K562 (cell line): ENCODE measurements at regions not wholly inside any gene's neighbourhood (a gene's known extent, or its start where the extent isn't known, plus 50 kb on each side); places are given as distances from the start of the nearest gene placed in this dataset.

ENCODE experiments used
- ATAC-seq: fragments of 200-7000 bp; cut with Tn5 transposase; 3 replicates; pipeline ENCODE4 v1.9.1; 2020; ENCODE audit warnings: moderate library complexity
- BruUV-seq: library from RNA; stranded (reverse); fragments of 400-500 nt; replicated peaks from 2 replicates; lab custom pipeline; 2021; lab: Mats Ljungman, UMichigan
- CTCF ChIA-PET: fragments of 300-600 bp; formaldehyde crosslinking; extraction: SDS; loops from one replicate; lab custom pipeline; 2021; ENCODE audit warnings: low intra/inter-chr PET ratio; lab: Yijun Ruan, JAX
- POLR2A ChIA-PET: fragments of 300-600, 350-650 bp; sonication (Branson Sonifier 250); formaldehyde crosslinking; extraction: SDS; loops from one replicate; lab custom pipeline; 2021; ENCODE audit warnings: antibody characterized with exemption, inconsistent platforms; lab: Yijun Ruan, JAX
- DNase-seq, 4 experiments: peaks; one replicate each; pipeline versions ENCODE4 v3.0.0 to v3.0.0-alpha.2; 2011 to 2018; ENCODE audit warnings: low spot score in 3 of 4, mixed read lengths in 3 of 4; ENCODE audit errors: extremely low read depth in 1 of 4
- FAIRE-seq: peaks from 2 replicates; lab custom pipeline; 2011; peaks lifted over from hg19 to GRCh38; lab: Jason Lieb, UNC
- H2AFZ ChIP-seq: 2 replicates; pipeline ENCODE4 v1.6.0; 2011; ENCODE audit warnings: low read depth, low read length, control low read depth, inconsistent platforms
- H3K27ac ChIP-seq: fragments of 200-600 bp; 3 replicates; pipeline ENCODE4 v1.8.0; 2011; ENCODE audit warnings: low read depth, mild to moderate bottlenecking, control low read depth, inconsistent platforms, low read length, moderate library complexity, mixed read lengths; ENCODE audit errors: extremely low read depth
- H3K27me3 ChIP-seq, 2 experiments: fragments of 300-600 bp in 1 of 2; 2 replicates in 1 of 2; 3 replicates in 1 of 2; pipeline versions ENCODE4 v1.6.0 to v1.8.0; 2011; ENCODE audit warnings: inconsistent platforms in 2 of 2, low read length in 2 of 2, mild to moderate bottlenecking in 1 of 2, mixed read lengths in 1 of 2, moderate library complexity in 1 of 2; ENCODE audit not compliant: control insufficient read depth in 2 of 2, insufficient read depth in 2 of 2
- H3K36me3 ChIP-seq: fragments of 300-600 bp; 3 replicates; pipeline ENCODE4 v1.8.0; 2011; ENCODE audit warnings: mild to moderate bottlenecking, low read length, inconsistent platforms; ENCODE audit not compliant: control insufficient read depth, insufficient read depth
- H3K4me1 ChIP-seq, 2 experiments: fragments of 200-600 bp in 1 of 2; replicated peaks in 1 of 2; 2 replicates in 1 of 2; 3 replicates in 1 of 2; pipeline versions ENCODE4 v1.5.1 to v1.8.0; 2011; ENCODE audit warnings: inconsistent platforms in 2 of 2, low read length in 2 of 2, mild to moderate bottlenecking in 1 of 2, mixed read lengths in 1 of 2, moderate library complexity in 1 of 2; ENCODE audit not compliant: control insufficient read depth in 2 of 2, insufficient read depth in 2 of 2
- H3K4me2 ChIP-seq: 2 replicates; pipeline ENCODE4 v1.6.1; 2011; ENCODE audit warnings: low read length, control low read depth, inconsistent platforms, mixed read lengths; ENCODE audit not compliant: insufficient read depth
- H3K4me3 ChIP-seq: fragments of 200-600 bp; sonication (generic), shearing (Covaris generic); 2 replicates; pipeline ENCODE4 v1.5.1; 2016; ENCODE audit warnings: control low read depth, inconsistent platforms
- H3K79me2 ChIP-seq: fragments of 200-600 bp; 3 replicates; pipeline ENCODE4 v1.8.0; 2011; ENCODE audit warnings: low read length, inconsistent platforms; ENCODE audit not compliant: control insufficient read depth, insufficient read depth
- H3K9ac ChIP-seq, 2 experiments: 2 replicates each; pipeline versions ENCODE4 v1.6.0 to v1.6.1; 2011; ENCODE audit warnings: low read depth in 2 of 2, low read length in 2 of 2, control low read depth in 1 of 2, inconsistent platforms in 1 of 2, mild to moderate bottlenecking in 1 of 2, mixed read lengths in 1 of 2; ENCODE audit not compliant: insufficient read depth in 1 of 2
- H3K9me1 ChIP-seq: one replicate; pipeline ENCODE4 v1.6.0; 2011; ENCODE audit warnings: inconsistent platforms, mild to moderate bottlenecking, low read length, moderate library complexity; ENCODE audit not compliant: control insufficient read depth, insufficient read depth
- H3K9me3 ChIP-seq: replicated peaks from 2 replicates; pipeline ENCODE4 v1.5.1; 2011; ENCODE audit warnings: low read depth, low read length, inconsistent platforms; ENCODE audit not compliant: control insufficient read depth, insufficient read depth
- H4K20me1 ChIP-seq: replicated peaks from 2 replicates; pipeline ENCODE4 v1.6.1; 2011; ENCODE audit warnings: low read length, inconsistent platforms, mixed read lengths; ENCODE audit not compliant: control insufficient read depth, insufficient read depth
- EWSR1 ChIP-seq: fragments of 450-650 bp; IDR thresholded peaks from 2 replicates; pipeline ENCODE4 v1.6.1; 2018; ENCODE audit warnings: borderline replicate concordance, mild to moderate bottlenecking, low read depth, moderate library complexity; ENCODE audit not compliant: partially characterized antibody
- HDAC8 ChIP-seq: fragments of 450-650 bp; IDR thresholded peaks from 2 replicates; pipeline ENCODE4 v1.6.1; 2016; ENCODE audit warnings: mild to moderate bottlenecking, missing genetic modification characterization, moderate library complexity, missing compliant biosample characterization
- HMBOX1 ChIP-seq: sonication (generic); IDR thresholded peaks from 2 replicates; pipeline ENCODE4 v1.6.1; 2016
- NCOA2 ChIP-seq, 2 experiments: fragments of 450-650 bp; IDR thresholded peaks; 2 replicates each; pipeline ENCODE4 v1.6.1; 2018; ENCODE audit warnings: mild to moderate bottlenecking in 2 of 2, moderate library complexity in 1 of 2; ENCODE audit not compliant: partially characterized antibody in 2 of 2
- YY1 ChIP-seq, 3 experiments: IDR thresholded peaks; 2 replicates each; pipeline ENCODE4 v1.6.1; 2011; ENCODE audit warnings: low read length in 2 of 3, mild to moderate bottlenecking in 2 of 3, moderate library complexity in 2 of 3, borderline replicate concordance in 1 of 3, control low read depth in 1 of 3, low read depth in 1 of 3; ENCODE audit not compliant: insufficient read depth in 3 of 3, insufficient replicate concordance in 2 of 3, control insufficient read depth in 1 of 3, insufficient read length in 1 of 3; ENCODE audit errors: extremely low read depth in 1 of 3
- ZBTB2 ChIP-seq: fragments of 450-650 bp; IDR thresholded peaks from 2 replicates; pipeline ENCODE4 v1.6.1; 2016; ENCODE audit warnings: antibody characterized with exemption
- ZNF449 ChIP-seq: fragments of 250-450 bp; sonication (Bioruptor Pico); IDR thresholded peaks from 2 replicates; pipeline ENCODE4 v1.8.0; 2022; ENCODE audit warnings: moderate library complexity, mild to moderate bottlenecking, inconsistent platforms
- WGBS: fragments of 100-300 bp; shearing (Covaris generic); methylation state at CpG from one replicate; pipeline ENCODE4 v1.1.6; 2016; ENCODE audit warnings: low coverage, mixed read lengths; ENCODE audit not compliant: insufficient coverage; ENCODE audit errors: missing lambda C conversion rate; 5-methylcytosine and 5-hydroxymethylcytosine counted together
- in situ Hi-C: fragments of 300-500 bp; cut with MboI; formaldehyde crosslinking; loops from 4 replicates; pipeline ENCODE4 v1.15.0; 2018; ENCODE audit warnings: inconsistent platforms, mixed read lengths
- intact Hi-C: fragments of 100-400 bp; cut with micrococcal nuclease; formaldehyde crosslinking; loops from 2 replicates; pipeline ENCODE4 v1.14.2; 2022

DNA sequence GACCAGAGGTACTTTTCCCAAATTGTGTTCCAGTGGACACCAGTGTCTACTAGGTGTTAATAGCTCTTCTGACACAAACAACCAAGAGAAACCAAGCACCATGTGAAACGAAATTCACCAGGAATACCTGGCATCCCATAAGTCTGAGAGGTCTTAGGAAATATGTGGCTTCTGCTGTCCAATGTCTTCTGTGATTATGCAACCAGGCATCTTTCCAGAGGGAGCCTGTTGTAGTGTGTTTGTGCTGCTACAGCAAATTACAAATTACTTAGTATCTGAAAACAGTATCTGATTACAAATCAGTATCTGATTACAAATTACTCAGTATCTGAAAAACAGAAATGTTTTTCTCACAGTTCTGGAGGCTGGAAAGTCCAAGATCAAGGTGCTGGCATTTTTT is 133.6 kb upstream of the NPVF start:
- no peaks in the 10 kb centered on the region for H3K9me1 ChIP-seq
- no peak for ATAC-seq
- no peaks in the 10 kb centered on the region for H3K27me3 ChIP-seq
- ChIA-PET CTCF (no interaction called here), POLR2A (no interaction called here)
- BruUV-seq: no TSS peak
- 0% methylated on average over 1 of the region's 1 CpG for WGBS
- no peaks in the 10 kb centered on the region for H3K79me2 ChIP-seq
- H2AFZ ChIP-seq: no peak overlapping the region
- no peak for DNase-seq
- H3K9me3 ChIP-seq: no peaks in the 10 kb centered on the region
- no peak overlapping the region for H3K4me3 ChIP-seq
- no peak overlapping the region for H3K9ac ChIP-seq
- FAIRE-seq: no peak
- TF ChIP-seq HMBOX1: no peak
- H3K27ac ChIP-seq: no peak overlapping the region
- H3K36me3 ChIP-seq: no peaks in the 10 kb centered on the region
- H3K4me1 ChIP-seq: no peaks in the 10 kb centered on the region
- no peaks in the 10 kb centered on the region for H4K20me1 ChIP-seq
- H3K4me2 ChIP-seq: no peak overlapping the region
- intact Hi-C loops: no loop called here
- in situ Hi-C loops: no loop called here

GRCh38 chr7:25368599-25369201 is 140.4 kb upstream of the NPVF start:
- WGBS: 0% methylated on average over 5 of the region's 5 CpGs

More at GRCh38 chr7:25368599-25369201, 140.4 kb upstream of the NPVF start:
- Histone ChIP-seq H2AFZ (no peak overlapping the region), H4K20me1 (no peaks in the 10 kb centered on the region), H3K27me3 (no peaks in the 10 kb centered on the region), H3K9me1 (no peaks in the 10 kb centered on the region), H3K4me3 (no peak overlapping the region), H3K27ac (no peak overlapping the region), H3K9ac (no peak overlapping the region), H3K9me3 (no peaks in the 10 kb centered on the region), H3K79me2 (no peaks in the 10 kb centered on the region), H3K4me2 (no peak overlapping the region), H3K4me1 (no peaks in the 10 kb centered on the region), H3K36me3 (no peaks in the 10 kb centered on the region)
- no peak for ATAC-seq
- DNase-seq: no peak
- ChIA-PET CTCF (no interaction called here), POLR2A (no interaction called here)
- in situ Hi-C loops (no loop called here), intact Hi-C loops (no loop called here)
- no peak for FAIRE-seq
- TF ChIP-seq NCOA2 (IDR thresholded peaks at IDR 0.05; ENCODE audit: partially characterized antibody in 2 of 2) (no peak), ZBTB2 (no peak), YY1 (IDR thresholded peaks at IDR 0.05; ENCODE audit: borderline replicate concordance in 1 of 3, control insufficient read depth in 1 of 3, extremely low read depth in 1 of 3, insufficient read depth in 3 of 3, insufficient read length in 1 of 3, insufficient replicate concordance in 2 of 3, low read depth in 1 of 3, low read length in 2 of 3) (no peak), EWSR1 (no peak), ZNF449 (CRISPR knock-in tag) (no peak), HDAC8 (no peak)
- no TSS peak for BruUV-seq
